ENCODE measurements at regions not wholly inside any gene's neighbourhood (a gene's known extent, or its start where the extent isn't known, plus 50 kb on each side); places are given as distances from the start of the nearest gene placed in this dataset.

- no peak for TF ChIP-seq EZH2 (IDR thresholded peaks at IDR 0.05; ENCODE audit: low read depth, low read length, severe bottlenecking)
- TF ChIP-seq CTCF (IDR thresholded peaks at IDR 0.05; ENCODE audit: control extremely low read depth in 1 of 3, insufficient read depth in 1 of 3, low read depth in 1 of 3, low read length in 3 of 3), result no peak
- no peak for TF ChIP-seq EP300 (IDR thresholded peaks at IDR 0.05; ENCODE audit: borderline replicate concordance in 1 of 2, low read depth in 2 of 2, low read length in 2 of 2)
- no peak for TF ChIP-seq HDAC2 (IDR thresholded peaks at IDR 0.05; ENCODE audit: borderline replicate concordance in 1 of 2, low read depth in 2 of 2, low read length in 2 of 2)
- TF ChIP-seq RAD21 (IDR thresholded peaks at IDR 0.05 in 1 of 2, conservative IDR thresholded peaks at IDR 0.05 in 1 of 2; ENCODE audit: low read depth in 2 of 2, low read length in 2 of 2), result no peak
- TF ChIP-seq RFX5 (IDR thresholded peaks at IDR 0.05; ENCODE audit: borderline replicate concordance, low read depth, low read length), result no peak
- no peak for TF ChIP-seq CHD7 (IDR thresholded peaks at IDR 0.05; ENCODE audit: insufficient replicate concordance, low read length)
- no peak for TF ChIP-seq GABPA (IDR thresholded peaks at IDR 0.05; ENCODE audit: borderline replicate concordance, insufficient read depth, low read length)
- TF ChIP-seq TAF1 (IDR thresholded peaks at IDR 0.05; ENCODE audit: low read depth, low read length), result no peak
Measured at GRCh38 chr1:95553595-95553994, 319.6 kb downstream of the RWDD3 start.

All from H1 (cell line).